ENCODE measurements at regions not wholly inside any gene's neighbourhood (a gene's known extent, or its start where the extent isn't known, plus 50 kb on each side); places are given as distances from the start of the nearest gene placed in this dataset.
A peak's percentile ranks its signal among the peaks of the same experiment; 100 is the strongest.

DNA sequence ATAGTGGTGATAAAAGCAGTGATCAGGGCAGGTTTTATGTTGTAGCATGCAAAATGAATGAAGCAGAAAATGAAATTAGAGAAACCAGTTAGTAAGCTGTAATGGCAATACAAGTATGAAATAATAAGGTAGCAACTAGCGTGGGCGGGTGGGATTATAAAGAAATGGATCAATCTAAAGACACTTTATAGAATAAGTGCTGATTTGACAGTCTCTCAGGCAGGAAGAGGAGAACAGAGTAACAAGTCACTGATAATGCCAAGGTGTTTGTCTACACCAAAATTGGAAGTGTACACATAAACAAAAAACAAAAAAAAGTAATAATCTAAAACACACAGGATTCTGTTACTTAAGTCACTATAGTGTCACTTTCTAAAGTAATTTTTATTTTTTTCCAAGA, 51.0 kb upstream of the PCBP1 start:
- no peaks in the 10 kb centered on the region for H3K9me3 ChIP-seq (ENCODE audit: control insufficient read depth, insufficient read depth, low read length)
- no peaks in the 10 kb centered on the region for H3K36me3 ChIP-seq (ENCODE audit: control insufficient read depth, insufficient read depth, low read length)
- H3K9ac ChIP-seq (ENCODE audit: low read depth, low read length), result no peak overlapping the region
- H3K27ac ChIP-seq (ENCODE audit: low read depth, low read length), result no peak overlapping the region
- no peaks in the 10 kb centered on the region for H3K27me3 ChIP-seq (ENCODE audit: control insufficient read depth, insufficient read depth, low read length)
- no peak overlapping the region for H3K4me3 ChIP-seq (ENCODE audit: low read depth, low read length)
- no peaks in the 10 kb centered on the region for H3K4me1 ChIP-seq (ENCODE audit: control insufficient read depth, insufficient read depth, low read length)

DNA sequence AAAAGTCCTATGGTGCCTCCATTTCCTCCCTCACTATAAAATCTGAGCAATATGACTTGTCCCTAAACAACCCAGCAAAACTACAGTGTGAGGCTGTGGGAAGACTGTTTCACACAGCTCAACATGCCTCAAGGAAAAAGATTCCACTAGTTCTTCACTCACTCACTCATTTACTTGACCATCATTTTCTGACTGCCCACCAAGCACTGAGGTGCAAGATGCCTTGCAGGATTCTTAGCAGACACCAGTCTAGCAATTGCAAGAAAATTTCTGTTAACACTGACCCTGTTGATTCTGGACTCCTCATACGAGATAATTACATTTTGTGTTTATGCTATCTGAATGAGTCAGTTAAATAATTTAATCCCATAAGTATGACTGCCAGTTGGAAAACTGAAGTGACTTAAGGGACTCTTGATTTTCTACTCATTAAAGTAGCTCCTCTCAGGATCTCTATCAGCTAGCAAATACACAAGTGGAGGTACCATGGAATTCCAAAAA, 51.9 kb upstream of the PCBP1 start:
- Histone ChIP-seq H3K27me3 (ENCODE audit: control insufficient read depth, insufficient read depth, low read length) (no peaks in the 10 kb centered on the region), H3K4me3 (ENCODE audit: low read depth, low read length) (no peak overlapping the region), H3K9me3 (ENCODE audit: control insufficient read depth, insufficient read depth, low read length) (no peaks in the 10 kb centered on the region), H3K4me1 (ENCODE audit: control insufficient read depth, insufficient read depth, low read length) (peaks cover 5% of the 10 kb centered on the region; the same call in 1 of the 2 replicates), H3K36me3 (ENCODE audit: control insufficient read depth, insufficient read depth, low read length) (no peaks in the 10 kb centered on the region), H3K27ac (ENCODE audit: low read depth, low read length) (no peak overlapping the region), H3K9ac (ENCODE audit: low read depth, low read length) (no peak overlapping the region)

DNA sequence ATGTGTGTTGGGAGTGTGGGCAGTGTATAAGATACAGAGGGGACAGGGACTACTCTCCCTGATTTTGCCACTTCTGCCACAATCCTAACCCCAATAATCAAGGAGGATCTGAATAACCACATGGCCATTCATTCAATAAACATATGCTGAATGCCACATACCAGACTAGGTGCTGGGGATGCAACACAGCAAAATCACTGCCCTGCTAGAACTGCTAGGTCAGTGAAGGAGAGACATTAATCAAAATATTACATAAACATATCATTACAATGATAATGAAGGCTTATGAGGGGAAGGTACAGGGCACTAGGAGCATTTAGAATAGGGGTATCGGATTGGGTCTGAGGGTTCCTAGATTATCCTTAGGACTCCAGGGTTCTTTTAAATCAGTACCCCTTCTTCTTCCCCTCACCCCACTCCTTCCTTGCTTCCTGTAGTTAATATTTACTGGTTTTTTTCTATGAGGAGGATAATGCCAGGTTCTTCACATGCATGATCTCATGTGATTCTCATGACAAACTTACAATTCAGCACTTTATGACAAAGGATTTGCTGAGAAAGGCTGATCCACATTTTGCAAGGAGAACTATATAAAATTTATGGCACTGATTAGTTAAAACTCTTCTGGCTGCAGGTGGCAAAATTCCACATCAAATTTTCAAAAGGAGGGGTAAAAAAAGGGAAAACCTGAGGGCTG, 56.4 kb upstream of the PCBP1 start:
- Histone ChIP-seq H3K9ac (ENCODE audit: low read depth, low read length) (no peak overlapping the region), H3K36me3 (ENCODE audit: control insufficient read depth, insufficient read depth, low read length) (no peaks in the 10 kb centered on the region)

DNA sequence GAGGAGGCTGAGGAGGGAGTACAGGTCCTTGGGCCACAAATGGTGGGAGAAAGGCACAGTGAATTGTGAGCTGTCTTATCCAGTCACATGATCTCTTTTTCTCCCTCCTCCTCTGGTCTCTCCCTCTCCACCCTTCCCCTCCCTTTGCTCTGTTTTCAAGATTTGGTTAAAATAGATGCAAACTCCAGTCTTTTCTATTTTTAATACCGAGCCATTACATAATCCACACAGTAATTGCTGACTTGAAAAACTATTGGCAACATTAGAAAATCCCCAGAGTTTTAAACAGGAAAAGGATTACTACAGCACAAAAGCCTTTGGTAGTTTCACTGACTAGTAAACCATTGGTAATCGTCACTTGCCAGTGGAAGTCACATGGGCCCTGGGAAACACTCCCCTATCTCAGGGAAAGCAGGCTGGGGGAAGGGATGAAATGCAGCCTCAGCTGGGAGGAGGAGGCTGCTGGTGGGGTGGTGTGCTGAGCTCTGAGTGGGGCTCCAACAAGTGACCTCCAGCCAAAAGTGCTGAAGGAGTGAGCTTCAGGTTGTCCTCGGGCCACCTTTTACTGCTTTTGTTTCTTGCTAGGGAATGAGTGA, 57.4 kb upstream of the PCBP1 start:
- peak overlapping the region; percentile 6; the same call in 1 of the 2 replicates for H3K9ac ChIP-seq (ENCODE audit: low read depth, low read length)
- H3K4me1 ChIP-seq (ENCODE audit: control insufficient read depth, insufficient read depth, low read length), result peaks cover 16% of the 10 kb centered on the region
- H3K4me3 ChIP-seq (ENCODE audit: low read depth, low read length), result no peak overlapping the region
- H3K27ac ChIP-seq (ENCODE audit: low read depth, low read length), result peak overlapping the region; percentile 85
- H3K27me3 ChIP-seq (ENCODE audit: control insufficient read depth, insufficient read depth, low read length), result no peaks in the 10 kb centered on the region
- H3K9me3 ChIP-seq (ENCODE audit: control insufficient read depth, insufficient read depth, low read length), result no peaks in the 10 kb centered on the region
- H3K36me3 ChIP-seq (ENCODE audit: control insufficient read depth, insufficient read depth, low read length), result no peaks in the 10 kb centered on the region

More for the DNA sequence above, 56.4 kb upstream of the PCBP1 start:
- no peaks in the 10 kb centered on the region for H3K9me3 ChIP-seq (ENCODE audit: control insufficient read depth, insufficient read depth, low read length)
- H3K27me3 ChIP-seq (ENCODE audit: control insufficient read depth, insufficient read depth, low read length), result no peaks in the 10 kb centered on the region
- H3K27ac ChIP-seq (ENCODE audit: low read depth, low read length), result no peak overlapping the region
- H3K4me3 ChIP-seq (ENCODE audit: low read depth, low read length), result no peak overlapping the region
- H3K4me1 ChIP-seq (ENCODE audit: control insufficient read depth, insufficient read depth, low read length), result peaks cover 16% of the 10 kb centered on the region

DNA sequence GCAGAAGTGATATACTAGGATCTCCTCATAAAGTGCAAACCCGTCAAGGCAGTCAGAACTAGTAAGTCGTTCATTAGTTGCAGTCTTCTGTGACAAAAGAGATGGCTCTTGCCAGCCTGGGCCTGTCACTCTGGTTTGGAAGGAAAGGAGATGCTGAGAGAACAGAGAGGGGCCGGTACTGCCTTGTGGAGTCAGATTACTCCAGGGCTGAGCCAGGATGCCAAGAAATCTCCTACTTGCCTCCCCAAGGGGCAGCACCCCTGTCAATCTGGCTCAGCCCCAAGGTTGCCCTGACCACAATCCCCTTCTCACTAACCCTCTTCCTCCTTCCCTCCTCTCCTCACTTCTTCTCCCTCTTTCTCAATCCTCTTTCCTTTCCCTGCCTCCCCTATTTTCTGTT, 62.9 kb upstream of the ASPRV1 start:
- H3K4me3 ChIP-seq (ENCODE audit: low read depth, low read length), result no peak overlapping the region
- H3K9me3 ChIP-seq (ENCODE audit: control insufficient read depth, insufficient read depth, low read length), result no peaks in the 10 kb centered on the region
- no peak overlapping the region for H3K9ac ChIP-seq (ENCODE audit: low read depth, low read length)
- peaks cover 4% of the 10 kb centered on the region; the same call in 1 of the 2 replicates for H3K4me1 ChIP-seq (ENCODE audit: control insufficient read depth, insufficient read depth, low read length)
- H3K27ac ChIP-seq (ENCODE audit: low read depth, low read length), result no peak overlapping the region
- no peaks in the 10 kb centered on the region for H3K27me3 ChIP-seq (ENCODE audit: control insufficient read depth, insufficient read depth, low read length)
- no peaks in the 10 kb centered on the region for H3K36me3 ChIP-seq (ENCODE audit: control insufficient read depth, insufficient read depth, low read length)

DNA sequence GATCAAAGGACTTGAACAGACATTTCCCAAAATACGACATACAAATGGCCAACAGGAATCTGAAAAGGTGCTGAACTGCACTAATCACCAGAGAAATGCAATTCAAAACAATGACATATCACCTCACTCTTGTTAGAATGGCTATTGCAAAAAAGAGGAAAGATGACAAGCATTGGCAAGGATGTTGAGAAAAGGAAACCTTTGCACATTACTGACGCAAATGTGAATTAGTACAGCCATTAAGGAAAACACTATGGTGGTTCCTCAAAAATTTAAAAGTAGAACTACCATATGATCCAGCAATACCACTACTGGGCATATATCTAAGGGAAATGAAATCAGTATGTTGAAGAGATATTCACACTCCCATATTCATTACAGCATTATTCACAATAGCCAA, 57.7 kb upstream of the ASPRV1 start:
- no peak overlapping the region for H3K9ac ChIP-seq (ENCODE audit: low read depth, low read length)
- H3K9me3 ChIP-seq (ENCODE audit: control insufficient read depth, insufficient read depth, low read length), result no peaks in the 10 kb centered on the region
- no peaks in the 10 kb centered on the region for H3K4me1 ChIP-seq (ENCODE audit: control insufficient read depth, insufficient read depth, low read length)
- H3K4me3 ChIP-seq (ENCODE audit: low read depth, low read length), result no peak overlapping the region
- H3K27me3 ChIP-seq (ENCODE audit: control insufficient read depth, insufficient read depth, low read length), result no peaks in the 10 kb centered on the region
- no peaks in the 10 kb centered on the region for H3K36me3 ChIP-seq (ENCODE audit: control insufficient read depth, insufficient read depth, low read length)
- no peak overlapping the region for H3K27ac ChIP-seq (ENCODE audit: low read depth, low read length)

DNA sequence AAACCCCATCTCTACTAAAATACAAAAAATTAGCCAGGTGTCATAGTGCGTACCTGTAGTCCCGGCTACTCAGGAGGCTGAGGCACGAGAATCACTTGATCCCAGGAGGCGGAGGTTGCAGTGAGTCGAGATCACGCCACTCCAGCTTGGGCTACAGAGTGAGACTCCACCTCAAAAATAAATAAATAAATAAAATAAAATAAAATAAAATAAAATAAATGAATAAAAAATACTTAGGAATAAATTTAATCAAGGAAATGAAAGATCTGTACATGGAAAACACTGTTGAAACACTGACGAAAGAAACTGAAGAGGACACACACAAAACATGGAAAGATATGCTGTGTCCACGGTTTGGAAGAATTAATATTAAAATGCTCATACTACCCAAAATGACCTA, 56.5 kb upstream of the ASPRV1 start:
- Histone ChIP-seq H3K36me3 (ENCODE audit: control insufficient read depth, insufficient read depth, low read length) (no peaks in the 10 kb centered on the region), H3K4me3 (ENCODE audit: low read depth, low read length) (no peak overlapping the region), H3K4me1 (ENCODE audit: control insufficient read depth, insufficient read depth, low read length) (no peaks in the 10 kb centered on the region), H3K9ac (ENCODE audit: low read depth, low read length) (no peak overlapping the region), H3K27ac (ENCODE audit: low read depth, low read length) (no peak overlapping the region), H3K27me3 (ENCODE audit: control insufficient read depth, insufficient read depth, low read length) (no peaks in the 10 kb centered on the region), H3K9me3 (ENCODE audit: control insufficient read depth, insufficient read depth, low read length) (no peaks in the 10 kb centered on the region)

DNA sequence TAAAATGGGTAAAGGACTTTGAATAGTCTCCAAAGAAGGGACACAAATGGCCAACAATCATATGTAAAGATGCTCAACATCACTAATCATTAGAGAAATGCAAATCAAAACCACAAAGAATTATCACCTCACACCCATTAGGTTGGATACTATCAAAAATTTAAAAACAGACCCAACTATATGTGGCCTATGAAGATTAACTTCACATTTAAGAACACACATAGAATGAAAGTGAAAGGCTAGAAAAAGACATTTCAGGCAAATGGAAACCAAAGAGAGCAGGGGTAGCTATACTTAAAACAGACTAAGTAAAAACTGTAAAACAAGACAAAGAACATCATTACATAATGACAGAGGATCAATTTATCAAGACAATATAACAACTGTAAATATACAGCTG, 53.5 kb upstream of the ASPRV1 start:
- Histone ChIP-seq H3K27me3 (ENCODE audit: control insufficient read depth, insufficient read depth, low read length) (no peaks in the 10 kb centered on the region), H3K27ac (ENCODE audit: low read depth, low read length) (no peak overlapping the region), H3K9ac (ENCODE audit: low read depth, low read length) (no peak overlapping the region), H3K4me3 (ENCODE audit: low read depth, low read length) (no peak overlapping the region), H3K4me1 (ENCODE audit: control insufficient read depth, insufficient read depth, low read length) (no peaks in the 10 kb centered on the region; the same call in 1 of the 2 replicates), H3K36me3 (ENCODE audit: control insufficient read depth, insufficient read depth, low read length) (no peaks in the 10 kb centered on the region), H3K9me3 (ENCODE audit: control insufficient read depth, insufficient read depth, low read length) (no peaks in the 10 kb centered on the region)

DNA sequence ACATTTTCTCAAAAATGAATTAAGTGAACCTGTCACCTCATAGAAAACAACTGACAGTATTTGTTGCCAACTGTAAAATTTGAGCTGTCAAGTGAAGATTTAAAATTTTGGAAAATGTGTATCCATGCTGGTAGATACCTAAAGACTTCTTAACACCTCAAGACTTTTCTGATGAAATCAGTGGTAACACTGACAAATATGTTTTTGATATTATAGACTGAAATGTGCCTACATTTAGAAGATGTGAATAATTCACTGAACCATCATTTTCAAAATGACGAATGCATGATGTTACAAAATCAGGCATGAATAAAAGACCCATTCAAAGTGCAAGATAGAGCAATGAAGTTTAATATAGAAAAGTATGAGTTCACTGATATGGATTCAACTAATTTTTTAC, 51.5 kb upstream of the ASPRV1 start:
- no peaks in the 10 kb centered on the region for H3K9me3 ChIP-seq (ENCODE audit: control insufficient read depth, insufficient read depth, low read length)
- no peak overlapping the region for H3K9ac ChIP-seq (ENCODE audit: low read depth, low read length)
- no peaks in the 10 kb centered on the region for H3K36me3 ChIP-seq (ENCODE audit: control insufficient read depth, insufficient read depth, low read length)
- H3K4me1 ChIP-seq (ENCODE audit: control insufficient read depth, insufficient read depth, low read length), result no peaks in the 10 kb centered on the region; the same call in 1 of the 2 replicates
- no peak overlapping the region for H3K27ac ChIP-seq (ENCODE audit: low read depth, low read length)
- H3K4me3 ChIP-seq (ENCODE audit: low read depth, low read length), result no peak overlapping the region
- no peaks in the 10 kb centered on the region for H3K27me3 ChIP-seq (ENCODE audit: control insufficient read depth, insufficient read depth, low read length)

DNA sequence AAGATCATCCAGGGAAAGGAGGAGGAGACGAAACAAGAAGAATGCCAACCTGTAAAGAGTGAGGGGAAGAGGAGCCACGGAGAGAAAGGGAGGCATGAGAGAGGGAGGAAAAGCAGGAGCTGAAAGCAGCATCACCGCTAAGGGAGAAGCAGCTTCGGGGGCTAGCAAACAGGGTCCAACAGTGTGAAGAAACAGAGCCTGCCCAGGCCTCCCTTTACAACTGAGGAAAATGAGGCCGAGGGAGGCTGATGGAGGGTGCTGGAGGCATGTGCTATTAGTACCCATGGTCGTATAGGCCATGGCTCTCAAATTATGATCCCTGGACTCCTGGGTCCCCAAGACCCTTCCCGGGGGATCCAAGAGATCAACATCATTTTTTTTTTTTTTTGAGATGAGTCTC, 50.4 kb upstream of the ASPRV1 start:
- Histone ChIP-seq H3K9me3 (ENCODE audit: control insufficient read depth, insufficient read depth, low read length) (no peaks in the 10 kb centered on the region), H3K27me3 (ENCODE audit: control insufficient read depth, insufficient read depth, low read length) (no peaks in the 10 kb centered on the region), H3K9ac (ENCODE audit: low read depth, low read length) (no peak overlapping the region), H3K4me3 (ENCODE audit: low read depth, low read length) (no peak overlapping the region), H3K27ac (ENCODE audit: low read depth, low read length) (no peak overlapping the region), H3K4me1 (ENCODE audit: control insufficient read depth, insufficient read depth, low read length) (no peaks in the 10 kb centered on the region; the same call in 1 of the 2 replicates), H3K36me3 (ENCODE audit: control insufficient read depth, insufficient read depth, low read length) (no peaks in the 10 kb centered on the region)

DNA sequence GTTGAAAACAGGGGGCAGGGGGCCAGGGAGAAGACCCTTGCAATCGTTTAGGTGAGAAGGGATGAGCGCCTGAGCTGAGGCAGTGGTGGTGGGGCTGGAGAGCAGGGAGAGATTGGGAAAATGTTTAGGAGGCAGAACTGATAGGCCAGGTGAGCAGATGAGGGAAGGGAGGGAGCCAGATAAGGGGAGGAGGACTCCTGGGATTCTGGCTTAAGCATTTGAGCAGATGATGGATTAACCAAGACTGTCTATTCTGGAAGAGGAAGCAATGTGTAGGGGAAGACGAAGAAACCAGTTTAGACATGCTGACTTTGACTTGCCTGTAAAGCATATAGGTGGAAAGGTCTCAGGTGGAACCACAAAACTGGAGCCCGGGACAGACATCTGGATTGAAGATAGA, 49.9 kb upstream of the ASPRV1 start:
- Histone ChIP-seq H3K27ac (ENCODE audit: low read depth, low read length) (no peak overlapping the region), H3K4me3 (ENCODE audit: low read depth, low read length) (no peak overlapping the region), H3K27me3 (ENCODE audit: control insufficient read depth, insufficient read depth, low read length) (no peaks in the 10 kb centered on the region), H3K9me3 (ENCODE audit: control insufficient read depth, insufficient read depth, low read length) (no peaks in the 10 kb centered on the region), H3K36me3 (ENCODE audit: control insufficient read depth, insufficient read depth, low read length) (no peaks in the 10 kb centered on the region), H3K9ac (ENCODE audit: low read depth, low read length) (no peak overlapping the region), H3K4me1 (ENCODE audit: control insufficient read depth, insufficient read depth, low read length) (peaks cover 4% of the 10 kb centered on the region; the same call in 1 of the 2 replicates)
